ENCODE measurements at regions not wholly inside any gene's neighbourhood (a gene's known extent, or its start where the extent isn't known, plus 50 kb on each side); places are given as distances from the start of the nearest gene placed in this dataset.

- ChIA-PET POLR2A (no interaction called here), CTCF (no interaction called here)
- Mint-ChIP-seq H3K4me3 (no peak overlapping the region), H3K27me3 (ENCODE audit: low read depth) (no peaks in the 10 kb centered on the region), H3K9me3 (peaks cover 8% of the 10 kb centered on the region), H3K4me1 (no peaks in the 10 kb centered on the region), H3K36me3 (no peaks in the 10 kb centered on the region; the same call in 1 of the 2 replicates), H3K27ac (no peak overlapping the region)
- TF ChIP-seq SOX15 (CRISPR knock-in tag; IDR thresholded peaks at IDR 0.05): no peak
- DNase-seq (ENCODE audit: low spot score): no peak
- ATAC-seq: no peak
Observed at GRCh38 chr2:160891353-160891740, 268.9 kb upstream of the TANK start.

GRCh38 chr2:160892204-160892603 lies 268.0 kb upstream of the TANK start:
- peaks cover 8% of the 10 kb centered on the region for H3K9me3 Mint-ChIP-seq
- H3K27me3 Mint-ChIP-seq (ENCODE audit: low read depth): no peaks in the 10 kb centered on the region
- H3K4me1 Mint-ChIP-seq: no peaks in the 10 kb centered on the region
- ChIA-PET POLR2A (no interaction called here), CTCF (no interaction called here)
- no peak overlapping the region for H3K27ac Mint-ChIP-seq
- H3K36me3 Mint-ChIP-seq: no peaks in the 10 kb centered on the region; the same call in 1 of the 2 replicates
- TF ChIP-seq MAX (CRISPR knock-in tag; IDR thresholded peaks at IDR 0.05): no peak
- TF ChIP-seq ETV6 (CRISPR knock-in tag; IDR thresholded peaks at IDR 0.05): no peak
- no peak for TF ChIP-seq ZNF263 (CRISPR knock-in tag; IDR thresholded peaks at IDR 0.05; ENCODE audit: low read depth)
- no peak for TF ChIP-seq ATF1 (CRISPR knock-in tag; IDR thresholded peaks at IDR 0.05)
- no peak overlapping the region for H3K4me3 Mint-ChIP-seq
- DNase-seq (ENCODE audit: low spot score) (no peak), ATAC-seq (no peak)

GRCh38 chr2:160893581-160893980 lies 266.6 kb upstream of the TANK start:
- DNase-seq (ENCODE audit: low spot score) (no peak), ATAC-seq (peak; percentile 34; the same call in 1 of the 2 replicates)
- POLR2A ChIA-PET: no interaction called here
- Mint-ChIP-seq H3K27me3 (ENCODE audit: low read depth) (no peaks in the 10 kb centered on the region), H3K9me3 (peaks cover 13% of the 10 kb centered on the region), H3K27ac (no peak overlapping the region), H3K4me3 (no peak overlapping the region), H3K4me1 (peaks cover 2% of the 10 kb centered on the region), H3K36me3 (no peaks in the 10 kb centered on the region; the same call in 1 of the 2 replicates)
- CTCF ChIA-PET: interaction anchor here (1.0 to 1.5 kb wide), 2 partner anchors 12 to 25 kb away, joined by 3 to 4 read pairs; no protein-coding TSS in a partner anchor
- TF ChIP-seq ZBTB43 (CRISPR knock-in tag; IDR thresholded peaks at IDR 0.05) (no peak), HMGXB4 (CRISPR knock-in tag; IDR thresholded peaks at IDR 0.05) (no peak), CTCF (IDR thresholded peaks at IDR 0.05) (no peak), JUN (CRISPR knock-in tag; IDR thresholded peaks at IDR 0.05) (no peak), ELF4 (CRISPR knock-in tag; IDR thresholded peaks at IDR 0.05; ENCODE audit: low read depth) (no peak), TP53 (CRISPR knock-in tag; IDR thresholded peaks at IDR 0.05) (no peak), NR3C1 (CRISPR knock-in tag; conservative IDR thresholded peaks at IDR 0.05; ENCODE audit: low read depth) (no peak), ARID4B (CRISPR knock-in tag; IDR thresholded peaks at IDR 0.05; ENCODE audit: borderline replicate concordance) (no peak), GRHL2 (CRISPR knock-in tag; IDR thresholded peaks at IDR 0.05; ENCODE audit: insufficient replicate concordance, severe bottlenecking) (no peak), NFE2L1 (CRISPR knock-in tag; IDR thresholded peaks at IDR 0.05) (no peak), NR2C2 (CRISPR knock-in tag; IDR thresholded peaks at IDR 0.05) (no peak), ATF3 (CRISPR knock-in tag; conservative IDR thresholded peaks at IDR 0.05) (no peak), TEAD4 (CRISPR knock-in tag; IDR thresholded peaks at IDR 0.05) (no peak), ZNF121 (CRISPR knock-in tag; IDR thresholded peaks at IDR 0.05) (no peak), PREB (CRISPR knock-in tag; IDR thresholded peaks at IDR 0.05; ENCODE audit: borderline replicate concordance) (no peak), RORB (CRISPR knock-in tag; IDR thresholded peaks at IDR 0.05) (no peak), CREM (CRISPR knock-in tag; IDR thresholded peaks at IDR 0.05) (no peak)
